ENCODE measurements at regions not wholly inside any gene's neighbourhood (a gene's known extent, or its start where the extent isn't known, plus 50 kb on each side); places are given as distances from the start of the nearest gene placed in this dataset.
A peak's percentile ranks its signal among the peaks of the same experiment; 100 is the strongest.

- H3K4me3 ChIP-seq (ENCODE audit: low read depth, low read length), result no peak overlapping the region
- TF ChIP-seq CTCF (IDR thresholded peaks at IDR 0.05; ENCODE audit: low read depth, low read length), result no peak
- DNase-seq (ENCODE audit: low read depth, low spot score), result no peak
- in situ Hi-C loops (cut with HindIII; ENCODE audit: low sequenced_read_pairs), result no loop called here
Observed at GRCh38 chr5:109529987-109530386, 120.2 kb upstream of the PJA2 start.

- no peak overlapping the region for H3K4me3 ChIP-seq (ENCODE audit: low read depth, low read length)
- no peak for TF ChIP-seq CTCF (IDR thresholded peaks at IDR 0.05; ENCODE audit: low read depth, low read length)
- in situ Hi-C loops (cut with HindIII; ENCODE audit: low sequenced_read_pairs), result no loop called here
- DNase-seq (ENCODE audit: low read depth, low spot score), result peak; percentile 29
Observed at GRCh38 chr5:109529520-109529919, 119.7 kb upstream of the PJA2 start.

- in situ Hi-C loops (cut with HindIII; ENCODE audit: low sequenced_read_pairs), result no loop called here
- TF ChIP-seq CTCF (IDR thresholded peaks at IDR 0.05; ENCODE audit: low read depth, low read length), result no peak
Observed at GRCh38 chr5:109524555-109524954, 114.8 kb upstream of the PJA2 start.

GRCh38 chr5:109524026-109524425 lies 114.3 kb upstream of the PJA2 start:
- H3K4me3 ChIP-seq (ENCODE audit: low read depth, low read length), result no peak overlapping the region
- in situ Hi-C loops (cut with HindIII; ENCODE audit: low sequenced_read_pairs), result no loop called here
- TF ChIP-seq CTCF (IDR thresholded peaks at IDR 0.05; ENCODE audit: low read depth, low read length), result no peak
- no peak for DNase-seq (ENCODE audit: low read depth, low spot score)

More at GRCh38 chr5:109524555-109524954, 114.8 kb upstream of the PJA2 start:
- H3K4me3 ChIP-seq (ENCODE audit: low read depth, low read length), result no peak overlapping the region
- no peak for DNase-seq (ENCODE audit: low read depth, low spot score)

GRCh38 chr5:109522404-109522803 lies 112.6 kb upstream of the PJA2 start:
- TF ChIP-seq CTCF (IDR thresholded peaks at IDR 0.05; ENCODE audit: low read depth, low read length), result no peak
- no peak overlapping the region for H3K4me3 ChIP-seq (ENCODE audit: low read depth, low read length)
- no peak for DNase-seq (ENCODE audit: low read depth, low spot score)
- in situ Hi-C loops (cut with HindIII; ENCODE audit: low sequenced_read_pairs), result no loop called here

GRCh38 chr5:109519416-109519815 lies 109.6 kb upstream of the PJA2 start:
- in situ Hi-C loops (cut with HindIII; ENCODE audit: low sequenced_read_pairs), result no loop called here
- no peak for TF ChIP-seq CTCF (IDR thresholded peaks at IDR 0.05; ENCODE audit: low read depth, low read length)
- H3K4me3 ChIP-seq (ENCODE audit: low read depth, low read length), result no peak overlapping the region
- no peak for DNase-seq (ENCODE audit: low read depth, low spot score)

- no peak for DNase-seq (ENCODE audit: low read depth, low spot score)
- in situ Hi-C loops (cut with HindIII; ENCODE audit: low sequenced_read_pairs), result no loop called here
- no peak overlapping the region for H3K4me3 ChIP-seq (ENCODE audit: low read depth, low read length)
- no peak for TF ChIP-seq CTCF (IDR thresholded peaks at IDR 0.05; ENCODE audit: low read depth, low read length)
Observed at GRCh38 chr5:109516390-109516789, 106.6 kb upstream of the PJA2 start.

Measured in astrocyte of the spinal cord (primary cell).